GM10248 (cell line): ENCODE measurements at regions not wholly inside any gene's neighbourhood (a gene's known extent, or its start where the extent isn't known, plus 50 kb on each side); places are given as distances from the start of the nearest gene placed in this dataset.
A peak's percentile ranks its signal among the peaks of the same experiment; 100 is the strongest.

ENCODE experiments used
- CTCF ChIA-PET: fragments of 300-600 bp; sonication (Branson Sonifier 250); formaldehyde crosslinking; extraction: SDS; loops from one replicate; lab custom pipeline; 2021; ENCODE audit warnings: antibody characterized with exemption; lab: Yijun Ruan, JAX
- POLR2A ChIA-PET: fragments of 350-650 bp; sonication (Branson Sonifier 250); formaldehyde crosslinking; extraction: SDS; loops from one replicate; lab custom pipeline; 2020; ENCODE audit warnings: antibody characterized with exemption; lab: Yijun Ruan, JAX
- DNase-seq: peaks from one replicate; pipeline ENCODE4 v3.0.0; 2012; ENCODE audit errors: extremely low spot score
- TF ChIP-seq, protein P1 (sequence below): IDR thresholded peaks from 2 replicates; pipeline ENCODE4 v1.5.1; 2012; ENCODE audit warnings: mild to moderate bottlenecking, low read depth; ENCODE audit errors: extremely low read depth, missing control alignments, control extremely low read depth

- TF ChIP-seq, protein P1, sequence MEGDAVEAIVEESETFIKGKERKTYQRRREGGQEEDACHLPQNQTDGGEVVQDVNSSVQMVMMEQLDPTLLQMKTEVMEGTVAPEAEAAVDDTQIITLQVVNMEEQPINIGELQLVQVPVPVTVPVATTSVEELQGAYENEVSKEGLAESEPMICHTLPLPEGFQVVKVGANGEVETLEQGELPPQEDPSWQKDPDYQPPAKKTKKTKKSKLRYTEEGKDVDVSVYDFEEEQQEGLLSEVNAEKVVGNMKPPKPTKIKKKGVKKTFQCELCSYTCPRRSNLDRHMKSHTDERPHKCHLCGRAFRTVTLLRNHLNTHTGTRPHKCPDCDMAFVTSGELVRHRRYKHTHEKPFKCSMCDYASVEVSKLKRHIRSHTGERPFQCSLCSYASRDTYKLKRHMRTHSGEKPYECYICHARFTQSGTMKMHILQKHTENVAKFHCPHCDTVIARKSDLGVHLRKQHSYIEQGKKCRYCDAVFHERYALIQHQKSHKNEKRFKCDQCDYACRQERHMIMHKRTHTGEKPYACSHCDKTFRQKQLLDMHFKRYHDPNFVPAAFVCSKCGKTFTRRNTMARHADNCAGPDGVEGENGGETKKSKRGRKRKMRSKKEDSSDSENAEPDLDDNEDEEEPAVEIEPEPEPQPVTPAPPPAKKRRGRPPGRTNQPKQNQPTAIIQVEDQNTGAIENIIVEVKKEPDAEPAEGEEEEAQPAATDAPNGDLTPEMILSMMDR: no peak
- ChIA-PET POLR2A (no interaction called here), CTCF (interaction anchor here (2.2 to 5.5 kb wide), 2 partner anchors 9 to 15 kb away, joined by 12 to 41 read pairs; no protein-coding TSS in a partner anchor)
These were observed 50.3 kb upstream of the FNDC1 start for GRCh38 chr6:159118924-159119323.

DNA sequence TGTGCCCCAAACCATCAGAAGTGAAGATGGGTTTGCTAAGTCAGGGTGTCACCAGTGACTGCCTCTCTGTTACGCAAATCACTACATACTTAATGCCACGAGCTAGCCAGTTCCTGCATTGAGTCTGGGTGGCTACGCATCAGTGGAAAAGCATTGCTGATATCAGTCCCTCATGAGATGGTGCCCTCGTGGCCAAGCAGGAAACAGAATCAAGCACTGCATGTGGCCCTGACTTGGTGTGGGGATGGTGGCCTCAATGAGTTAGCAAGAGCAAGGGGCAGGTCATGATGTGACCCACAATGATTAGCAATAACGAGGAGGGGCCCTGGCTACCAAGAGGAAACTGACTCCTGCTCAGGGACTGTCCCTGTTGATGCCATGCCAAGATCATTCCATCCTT is 51.6 kb upstream of the FNDC1 start:
- TF ChIP-seq, protein P1: no peak
- ChIA-PET POLR2A (no interaction called here), CTCF (interaction anchor here (12.1 kb wide), 1 partner anchor 17 kb away, joined by 112 read pairs; no protein-coding TSS in a partner anchor)
- DNase-seq: no peak

More at GRCh38 chr6:159118924-159119323, 50.3 kb upstream of the FNDC1 start:
- DNase-seq: no peak

DNA sequence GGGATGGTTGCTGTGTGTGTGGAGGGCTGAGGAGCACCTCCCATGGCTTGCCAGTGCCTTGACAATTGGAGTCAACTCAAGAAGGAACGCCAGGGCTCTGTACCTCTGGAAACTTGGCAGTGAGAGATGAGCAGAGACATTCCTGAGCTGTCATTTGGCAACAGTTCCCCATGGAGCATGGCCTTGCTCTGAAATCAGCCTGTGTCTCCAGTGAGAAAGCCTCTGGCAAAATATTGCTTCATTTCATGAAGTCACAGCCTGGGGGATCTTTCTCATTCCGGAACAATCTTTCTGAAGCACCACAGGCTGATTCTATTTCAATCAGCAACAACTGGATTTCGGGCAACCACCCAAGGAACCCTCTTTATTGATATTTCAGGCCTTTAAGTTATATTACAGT is 52.2 kb upstream of the FNDC1 start:
- no peak for DNase-seq
- ChIA-PET CTCF (interaction anchor here (1.2 to 12.1 kb wide), 7 partner anchors 10 to 603 kb away, joined by 3 to 112 read pairs (median 5); no protein-coding TSS in a partner anchor), POLR2A (no interaction called here)
- TF ChIP-seq, protein P1: no peak

DNA sequence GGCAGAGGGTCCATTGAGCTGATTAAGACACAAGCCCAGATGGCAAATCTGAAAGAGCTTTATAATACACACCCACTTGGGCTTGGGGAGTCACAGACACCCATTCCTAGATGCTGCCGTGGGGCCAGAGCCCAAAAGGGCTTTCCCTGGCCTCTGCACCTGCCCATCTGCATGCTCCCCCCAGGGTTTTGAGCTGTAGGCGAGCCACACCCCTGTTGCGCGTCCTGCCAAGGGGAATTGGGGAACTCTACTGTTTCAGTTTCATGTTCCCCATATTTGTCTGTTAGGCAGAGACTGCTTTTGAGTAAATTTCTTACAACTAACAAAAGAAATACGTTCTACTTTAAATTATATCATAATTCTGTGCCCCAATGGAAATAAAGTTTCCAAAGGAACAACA is 52.9 kb upstream of the FNDC1 start:
- ChIA-PET CTCF (interaction anchor here (1.2 to 12.1 kb wide), 10 partner anchors 9 to 604 kb away, joined by 3 to 112 read pairs (median 4); no protein-coding TSS in a partner anchor), POLR2A (no interaction called here)
- TF ChIP-seq, protein P1: no peak
- peak; percentile 50 for DNase-seq

GRCh38 chr6:159114569-159114968 is 54.6 kb upstream of the FNDC1 start:
- CTCF ChIA-PET: interaction anchor here (1.0 to 12.1 kb wide), 6 partner anchors 8 to 106 kb away, joined by 3 to 112 read pairs (median 14); no protein-coding TSS in a partner anchor
- POLR2A ChIA-PET: no interaction called here
- no peak for DNase-seq
- TF ChIP-seq, protein P1: no peak

- CTCF ChIA-PET: interaction anchor here (0.8 to 12.1 kb wide), 8 partner anchors 9 to 140 kb away, joined by 3 to 112 read pairs (median 4); partner anchors contain the start of gene TAGAP
- no peak for DNase-seq
- POLR2A ChIA-PET: no interaction called here
- TF ChIP-seq, protein P1: no peak
These were observed 56.0 kb upstream of the FNDC1 start for GRCh38 chr6:159113223-159113622.
